ENCODE measurements at regions not wholly inside any gene's neighbourhood (a gene's known extent, or its start where the extent isn't known, plus 50 kb on each side); places are given as distances from the start of the nearest gene placed in this dataset.
"Not testable (repeated sequence)": the region's sequence is repeated elsewhere in the genome, so short reads cannot be mapped to it uniquely, and the experiment has no call there.

DNA sequence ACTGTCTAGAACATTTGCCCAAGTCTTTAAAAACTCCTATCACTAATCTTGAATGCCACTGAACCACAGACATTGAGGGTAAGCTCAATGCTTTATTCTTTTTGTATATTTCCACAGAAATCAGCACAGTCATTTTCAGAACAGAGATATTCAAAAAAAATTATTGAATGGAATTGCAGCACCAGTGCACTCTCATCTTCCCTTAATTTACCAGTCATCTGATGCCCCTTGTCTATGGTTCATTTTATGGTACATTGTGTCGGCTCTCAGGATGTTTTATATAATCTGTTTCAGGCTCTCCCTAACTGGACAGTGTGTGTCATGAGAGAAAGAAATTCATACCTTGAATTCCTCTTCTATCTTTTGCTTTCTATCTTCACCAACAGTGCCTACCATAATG lies 158.4 kb upstream of the NR4A3 start:
- H3K4me1 ChIP-seq (ENCODE audit: control insufficient read depth, insufficient read depth, low read length): no peaks in the 10 kb centered on the region
- no peaks in the 10 kb centered on the region for H3K9me3 ChIP-seq (ENCODE audit: control insufficient read depth, insufficient read depth, low read length)
- H3K9ac ChIP-seq (ENCODE audit: low read depth, low read length): no peak overlapping the region
- H3K36me3 ChIP-seq (ENCODE audit: control insufficient read depth, insufficient read depth, low read length): no peaks in the 10 kb centered on the region
- no peaks in the 10 kb centered on the region for H3K27me3 ChIP-seq (ENCODE audit: control insufficient read depth, insufficient read depth, low read length)
- no peak overlapping the region for H3K4me3 ChIP-seq (ENCODE audit: low read depth, low read length)

DNA sequence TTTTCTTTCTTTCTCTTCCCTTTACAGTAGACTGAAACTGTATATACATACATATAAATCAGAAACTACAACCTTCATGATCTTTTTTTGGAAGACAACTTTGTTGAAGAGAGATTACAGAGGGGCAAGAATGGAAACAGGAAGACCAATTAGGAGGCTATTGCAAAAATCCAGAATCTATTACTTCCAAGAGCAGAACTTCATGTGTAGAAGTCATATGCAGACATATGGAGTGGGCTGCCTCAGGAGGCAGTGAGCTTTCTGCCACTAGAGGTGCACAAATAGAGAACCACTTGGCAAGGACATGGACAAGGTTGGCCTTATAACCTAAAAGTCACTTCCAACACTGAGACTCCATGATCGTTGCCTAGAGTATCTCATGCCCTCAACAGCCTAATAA lies 157.8 kb upstream of the NR4A3 start:
- Histone ChIP-seq H3K27me3 (ENCODE audit: control insufficient read depth, insufficient read depth, low read length) (no peaks in the 10 kb centered on the region), H3K36me3 (ENCODE audit: control insufficient read depth, insufficient read depth, low read length) (no peaks in the 10 kb centered on the region), H3K9me3 (ENCODE audit: control insufficient read depth, insufficient read depth, low read length) (no peaks in the 10 kb centered on the region), H3K4me3 (ENCODE audit: low read depth, low read length) (no peak overlapping the region), H3K4me1 (ENCODE audit: control insufficient read depth, insufficient read depth, low read length) (peaks cover under 1% of the 10 kb centered on the region), H3K9ac (ENCODE audit: low read depth, low read length) (no peak overlapping the region)

GRCh38 chr9:99666571-99666970 lies 155.1 kb upstream of the NR4A3 start:
- H3K4me1 ChIP-seq (ENCODE audit: control insufficient read depth, insufficient read depth, low read length): peaks cover 6% of the 10 kb centered on the region
- H3K9me3 ChIP-seq (ENCODE audit: control insufficient read depth, insufficient read depth, low read length): no peaks in the 10 kb centered on the region
- H3K27me3 ChIP-seq (ENCODE audit: control insufficient read depth, insufficient read depth, low read length): no peaks in the 10 kb centered on the region
- H3K9ac ChIP-seq (ENCODE audit: low read depth, low read length): no peak overlapping the region
- no peaks in the 10 kb centered on the region for H3K36me3 ChIP-seq (ENCODE audit: control insufficient read depth, insufficient read depth, low read length)
- no peak overlapping the region for H3K4me3 ChIP-seq (ENCODE audit: low read depth, low read length)

DNA sequence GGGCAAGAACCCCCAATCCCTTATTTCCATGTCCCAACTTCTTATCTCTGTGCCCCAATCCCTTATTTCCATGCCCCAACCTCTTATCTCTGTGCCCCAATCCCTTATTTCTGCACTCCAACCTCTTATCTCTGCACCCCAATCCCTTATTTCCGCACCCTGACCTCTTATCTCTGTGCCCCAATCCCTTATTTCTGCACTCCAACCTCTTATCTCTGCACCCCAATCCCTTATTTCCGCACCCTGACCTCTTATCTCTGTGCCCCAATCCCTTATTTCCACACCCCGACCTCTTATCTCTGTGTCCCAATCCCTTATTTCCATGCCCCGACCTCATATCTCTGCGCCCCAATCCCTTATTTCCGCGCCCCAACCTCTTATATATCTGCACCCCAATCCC lies 150.8 kb upstream of the NR4A3 start:
- H3K9ac ChIP-seq (ENCODE audit: low read depth, low read length): peak overlapping the region; percentile 70
- H3K36me3 ChIP-seq (ENCODE audit: control insufficient read depth, insufficient read depth, low read length); H3K27me3 ChIP-seq (ENCODE audit: control insufficient read depth, insufficient read depth, low read length); H3K4me1 ChIP-seq (ENCODE audit: control insufficient read depth, insufficient read depth, low read length); H3K9me3 ChIP-seq (ENCODE audit: control insufficient read depth, insufficient read depth, low read length): not testable (repeated sequence)
- H3K4me3 ChIP-seq (ENCODE audit: low read depth, low read length): peak overlapping the region; percentile 41

GRCh38 chr9:99677281-99677680 lies 144.4 kb upstream of the NR4A3 start:
- Histone ChIP-seq H3K9ac (ENCODE audit: low read depth, low read length) (no peak overlapping the region), H3K36me3 (ENCODE audit: control insufficient read depth, insufficient read depth, low read length) (peaks cover 4% of the 10 kb centered on the region), H3K27me3 (ENCODE audit: control insufficient read depth, insufficient read depth, low read length) (no peaks in the 10 kb centered on the region), H3K4me3 (ENCODE audit: low read depth, low read length) (no peak overlapping the region), H3K4me1 (ENCODE audit: control insufficient read depth, insufficient read depth, low read length) (no peaks in the 10 kb centered on the region), H3K9me3 (ENCODE audit: control insufficient read depth, insufficient read depth, low read length) (peaks cover 19% of the 10 kb centered on the region)

DNA sequence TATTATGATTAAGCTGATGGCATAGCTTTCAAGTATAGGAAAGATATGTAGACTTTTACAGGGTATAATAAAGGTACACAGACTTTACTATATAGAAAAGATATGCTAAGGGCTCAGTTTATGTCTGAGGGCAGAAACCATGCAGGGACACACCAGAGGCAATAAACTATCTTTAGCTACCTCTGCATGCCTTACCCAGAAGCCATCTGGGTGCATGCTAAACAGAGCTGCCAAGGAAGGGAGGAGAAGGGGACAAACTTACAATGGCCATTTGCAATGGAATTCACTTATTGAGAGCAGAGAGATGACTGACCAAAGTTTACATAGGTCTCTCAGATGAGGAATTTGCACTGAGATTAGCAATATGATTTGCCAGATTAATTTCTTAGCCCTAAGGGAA lies 143.1 kb upstream of the NR4A3 start:
- no peaks in the 10 kb centered on the region for H3K4me1 ChIP-seq (ENCODE audit: control insufficient read depth, insufficient read depth, low read length)
- no peak overlapping the region for H3K9ac ChIP-seq (ENCODE audit: low read depth, low read length)
- H3K9me3 ChIP-seq (ENCODE audit: control insufficient read depth, insufficient read depth, low read length): peaks cover 20% of the 10 kb centered on the region
- peaks cover 4% of the 10 kb centered on the region for H3K36me3 ChIP-seq (ENCODE audit: control insufficient read depth, insufficient read depth, low read length)
- no peaks in the 10 kb centered on the region for H3K27me3 ChIP-seq (ENCODE audit: control insufficient read depth, insufficient read depth, low read length)
- H3K4me3 ChIP-seq (ENCODE audit: low read depth, low read length): no peak overlapping the region

DNA sequence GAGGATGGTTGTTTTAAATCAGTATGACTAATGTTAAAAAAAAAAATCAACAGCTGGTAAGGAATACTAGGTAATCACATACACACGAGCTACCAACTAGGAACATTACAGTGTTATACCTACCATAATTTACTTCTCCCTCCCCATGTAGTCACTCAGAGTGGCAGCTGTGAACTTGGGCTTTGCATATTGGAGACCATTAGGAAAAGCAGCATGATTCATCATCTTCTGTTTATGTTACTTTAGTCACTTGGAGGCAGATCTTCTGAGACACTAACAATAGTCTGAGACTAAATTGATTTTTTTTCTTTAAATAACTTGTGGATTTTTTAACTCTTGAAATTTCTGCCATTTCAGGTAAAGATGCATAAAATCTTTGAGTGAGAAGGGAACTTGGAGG lies 141.5 kb upstream of the NR4A3 start:
- Histone ChIP-seq H3K9me3 (ENCODE audit: control insufficient read depth, insufficient read depth, low read length) (peaks cover 20% of the 10 kb centered on the region), H3K36me3 (ENCODE audit: control insufficient read depth, insufficient read depth, low read length) (peaks cover 4% of the 10 kb centered on the region), H3K9ac (ENCODE audit: low read depth, low read length) (no peak overlapping the region), H3K27me3 (ENCODE audit: control insufficient read depth, insufficient read depth, low read length) (no peaks in the 10 kb centered on the region), H3K4me3 (ENCODE audit: low read depth, low read length) (no peak overlapping the region), H3K4me1 (ENCODE audit: control insufficient read depth, insufficient read depth, low read length) (no peaks in the 10 kb centered on the region)

DNA sequence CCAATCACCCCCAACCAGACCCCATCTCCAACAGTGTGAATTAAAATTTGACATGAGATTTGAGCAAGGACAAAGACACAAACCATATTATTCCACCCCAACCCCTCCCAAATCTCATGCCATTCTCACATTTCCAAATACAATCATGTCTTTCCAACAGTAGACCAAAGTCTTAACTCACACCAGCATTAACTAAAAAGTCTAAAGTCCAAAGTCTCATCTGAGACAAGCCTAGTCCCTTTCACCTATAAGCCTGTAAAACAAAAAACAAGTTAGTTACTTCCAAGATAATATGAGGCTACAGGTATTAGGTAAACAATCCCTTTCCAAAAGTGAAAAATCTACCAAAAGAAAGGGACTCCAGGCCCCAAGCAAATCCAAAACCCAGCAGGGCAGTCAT lies 140.6 kb upstream of the NR4A3 start:
- H3K4me3 ChIP-seq (ENCODE audit: low read depth, low read length): no peak overlapping the region
- peaks cover 19% of the 10 kb centered on the region for H3K9me3 ChIP-seq (ENCODE audit: control insufficient read depth, insufficient read depth, low read length)
- H3K36me3 ChIP-seq (ENCODE audit: control insufficient read depth, insufficient read depth, low read length): peaks cover 4% of the 10 kb centered on the region
- no peaks in the 10 kb centered on the region for H3K27me3 ChIP-seq (ENCODE audit: control insufficient read depth, insufficient read depth, low read length)
- H3K9ac ChIP-seq (ENCODE audit: low read depth, low read length): no peak overlapping the region
- no peaks in the 10 kb centered on the region for H3K4me1 ChIP-seq (ENCODE audit: control insufficient read depth, insufficient read depth, low read length)

- Histone ChIP-seq H3K9ac (ENCODE audit: low read depth, low read length) (no peak overlapping the region), H3K9me3 (ENCODE audit: control insufficient read depth, insufficient read depth, low read length) (peaks cover 7% of the 10 kb centered on the region), H3K4me1 (ENCODE audit: control insufficient read depth, insufficient read depth, low read length) (no peaks in the 10 kb centered on the region)
These were observed 139.3 kb upstream of the NR4A3 start for GRCh38 chr9:99682378-99682777.

DNA sequence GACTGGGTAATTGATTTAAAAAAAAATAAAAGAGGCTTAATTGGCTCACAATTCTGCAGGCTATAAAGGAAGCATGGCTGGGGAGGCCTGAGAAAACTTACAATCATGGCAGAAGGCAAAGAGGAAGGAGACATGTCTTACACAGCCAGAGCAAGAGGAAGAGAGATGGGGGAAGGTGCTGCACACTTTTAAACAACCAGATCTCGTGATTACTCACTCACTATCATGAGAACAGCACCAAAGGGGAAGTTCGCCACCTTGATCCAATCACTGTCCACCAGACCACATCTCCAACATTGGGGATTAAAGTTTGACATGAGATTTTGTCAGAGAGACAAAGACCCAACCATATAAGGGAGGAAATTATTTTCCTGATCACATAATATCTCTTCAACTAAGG lies 138.8 kb upstream of the NR4A3 start:
- Histone ChIP-seq H3K4me3 (ENCODE audit: low read depth, low read length) (no peak overlapping the region), H3K36me3 (ENCODE audit: control insufficient read depth, insufficient read depth, low read length) (peaks cover 4% of the 10 kb centered on the region), H3K9me3 (ENCODE audit: control insufficient read depth, insufficient read depth, low read length) (peaks cover 7% of the 10 kb centered on the region), H3K9ac (ENCODE audit: low read depth, low read length) (no peak overlapping the region), H3K27me3 (ENCODE audit: control insufficient read depth, insufficient read depth, low read length) (no peaks in the 10 kb centered on the region), H3K4me1 (ENCODE audit: control insufficient read depth, insufficient read depth, low read length) (no peaks in the 10 kb centered on the region)

More at GRCh38 chr9:99682378-99682777, 139.3 kb upstream of the NR4A3 start:
- no peaks in the 10 kb centered on the region for H3K27me3 ChIP-seq (ENCODE audit: control insufficient read depth, insufficient read depth, low read length)
- H3K4me3 ChIP-seq (ENCODE audit: low read depth, low read length): no peak overlapping the region
- H3K36me3 ChIP-seq (ENCODE audit: control insufficient read depth, insufficient read depth, low read length): peaks cover 4% of the 10 kb centered on the region

DNA sequence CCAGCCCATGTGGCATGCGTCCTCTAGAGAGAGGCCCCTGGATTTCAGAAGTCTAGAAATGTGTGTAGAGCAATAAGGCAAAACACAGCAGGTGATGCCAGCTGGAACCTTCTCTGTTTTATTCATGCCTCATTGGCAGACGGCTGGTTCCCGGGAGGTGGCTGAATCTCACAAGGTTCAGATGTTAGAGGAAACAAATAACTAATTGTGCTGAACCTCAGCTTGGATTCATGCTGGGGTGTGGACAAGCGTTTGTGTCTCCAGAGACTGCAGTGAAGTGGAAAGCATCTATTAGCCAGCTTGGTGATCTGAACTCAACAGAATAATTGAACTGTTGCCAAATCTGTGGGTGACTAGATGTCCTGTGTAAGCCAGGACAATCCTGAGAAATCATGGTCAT lies 131.1 kb upstream of the NR4A3 start:
- Histone ChIP-seq H3K36me3 (ENCODE audit: control insufficient read depth, insufficient read depth, low read length) (no peaks in the 10 kb centered on the region), H3K4me1 (ENCODE audit: control insufficient read depth, insufficient read depth, low read length) (no peaks in the 10 kb centered on the region), H3K27me3 (ENCODE audit: control insufficient read depth, insufficient read depth, low read length) (no peaks in the 10 kb centered on the region), H3K4me3 (ENCODE audit: low read depth, low read length) (no peak overlapping the region), H3K9ac (ENCODE audit: low read depth, low read length) (no peak overlapping the region), H3K9me3 (ENCODE audit: control insufficient read depth, insufficient read depth, low read length) (no peaks in the 10 kb centered on the region)

DNA sequence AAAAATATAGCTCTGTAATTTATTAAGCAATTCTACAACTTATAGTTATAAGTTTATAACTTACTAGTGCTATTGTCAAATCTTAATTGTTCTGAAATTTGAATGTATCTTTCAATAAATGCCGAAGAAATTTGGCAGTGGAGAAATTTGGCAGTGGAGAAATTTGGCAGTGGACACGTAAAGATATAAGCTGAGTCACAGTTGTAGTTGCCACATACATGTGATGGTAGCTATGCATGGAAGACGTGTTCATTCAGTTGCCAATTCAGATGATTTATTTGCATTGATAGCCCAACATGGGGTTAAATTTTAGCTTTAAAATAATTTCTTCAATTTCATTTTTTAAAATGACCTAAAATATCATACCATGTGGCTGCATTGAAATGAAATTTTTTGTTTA lies 127.8 kb upstream of the NR4A3 start:
- no peak overlapping the region for H3K4me3 ChIP-seq (ENCODE audit: low read depth, low read length)
- H3K9ac ChIP-seq (ENCODE audit: low read depth, low read length): no peak overlapping the region

DNA sequence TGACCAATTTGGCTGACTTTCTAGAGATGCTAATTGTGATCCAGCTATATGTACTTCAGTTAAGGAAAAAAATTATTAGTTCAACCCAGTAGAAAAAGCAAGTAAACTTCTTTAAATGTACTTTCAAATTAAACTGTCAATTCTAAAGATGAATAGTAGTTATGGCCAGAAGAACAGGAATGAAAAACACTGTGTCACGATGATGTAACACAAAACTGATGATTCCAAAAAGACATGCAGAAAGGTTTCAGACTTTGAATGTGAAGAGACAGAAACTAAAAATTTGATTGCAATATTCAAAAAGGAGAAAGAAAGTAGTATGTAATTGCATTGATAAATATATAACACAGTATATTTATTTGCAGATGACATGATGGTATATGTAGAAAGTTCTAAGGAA lies 127.3 kb upstream of the NR4A3 start:
- no peaks in the 10 kb centered on the region for H3K27me3 ChIP-seq (ENCODE audit: control insufficient read depth, insufficient read depth, low read length)
- H3K4me3 ChIP-seq (ENCODE audit: low read depth, low read length): no peak overlapping the region
- no peaks in the 10 kb centered on the region for H3K4me1 ChIP-seq (ENCODE audit: control insufficient read depth, insufficient read depth, low read length)
- no peaks in the 10 kb centered on the region for H3K9me3 ChIP-seq (ENCODE audit: control insufficient read depth, insufficient read depth, low read length)
- H3K36me3 ChIP-seq (ENCODE audit: control insufficient read depth, insufficient read depth, low read length): no peaks in the 10 kb centered on the region
- no peak overlapping the region for H3K9ac ChIP-seq (ENCODE audit: low read depth, low read length)

More for the DNA sequence above, 127.8 kb upstream of the NR4A3 start:
- Histone ChIP-seq H3K36me3 (ENCODE audit: control insufficient read depth, insufficient read depth, low read length) (no peaks in the 10 kb centered on the region), H3K27me3 (ENCODE audit: control insufficient read depth, insufficient read depth, low read length) (no peaks in the 10 kb centered on the region), H3K4me1 (ENCODE audit: control insufficient read depth, insufficient read depth, low read length) (no peaks in the 10 kb centered on the region), H3K9me3 (ENCODE audit: control insufficient read depth, insufficient read depth, low read length) (no peaks in the 10 kb centered on the region)
